H9 (cell line): ENCODE measurements at regions not wholly inside any gene's neighbourhood (a gene's known extent, or its start where the extent isn't known, plus 50 kb on each side); places are given as distances from the start of the nearest gene placed in this dataset.

ENCODE experiments used
- DNase-seq: peaks from one replicate; pipeline ENCODE4 v3.0.0-alpha.2; 2017
- H2AFZ ChIP-seq: one replicate; pipeline ENCODE4 v1.6.1; 2013; ENCODE audit warnings: mild to moderate bottlenecking, low read length, control low read depth, moderate library complexity
- H2AK5ac ChIP-seq: 2 replicates; pipeline ENCODE4 v1.6.1; 2013; ENCODE audit warnings: low read length, control low read depth, mixed read lengths; ENCODE audit not compliant: insufficient read length
- H2BK120ac ChIP-seq: one replicate; pipeline ENCODE4 v1.6.1; 2013; ENCODE audit warnings: low read depth, mild to moderate bottlenecking, low read length, control low read depth, inconsistent platforms; ENCODE audit not compliant: poor library complexity, severe bottlenecking
- H2BK12ac ChIP-seq: 2 replicates; pipeline ENCODE4 v1.6.1; 2013; ENCODE audit warnings: low read length, control low read depth, mixed read lengths, low read depth; ENCODE audit not compliant: insufficient read length
- H2BK15ac ChIP-seq: 2 replicates; pipeline ENCODE4 v1.6.1; 2013; ENCODE audit warnings: low read depth, low read length, control low read depth
- H2BK20ac ChIP-seq: one replicate; pipeline ENCODE4 v1.6.1; 2013; ENCODE audit warnings: low read depth, mild to moderate bottlenecking, low read length, control low read depth, inconsistent platforms; ENCODE audit not compliant: poor library complexity, severe bottlenecking
- H2BK5ac ChIP-seq: 2 replicates; pipeline ENCODE4 v1.6.1; 2013; ENCODE audit warnings: low read length, control low read depth, mixed read lengths; ENCODE audit not compliant: insufficient read length
- H3K14ac ChIP-seq: 2 replicates; pipeline ENCODE4 v1.6.1; 2013; ENCODE audit warnings: low read length, control low read depth; ENCODE audit not compliant: insufficient read depth
- H3K18ac ChIP-seq: 2 replicates; pipeline ENCODE4 v1.6.1; 2013; ENCODE audit warnings: low read depth, mild to moderate bottlenecking, mixed read lengths, low read length, control low read depth; ENCODE audit not compliant: insufficient read length
- H3K23ac ChIP-seq: 2 replicates; pipeline ENCODE4 v1.6.1; 2013; ENCODE audit warnings: low read length, control low read depth, mixed read lengths, low read depth; ENCODE audit not compliant: insufficient read length
- H3K23me2 ChIP-seq: 2 replicates; pipeline ENCODE4 v1.6.1; 2013; ENCODE audit warnings: low read depth, mild to moderate bottlenecking, mixed read lengths, low read length, control low read depth; ENCODE audit not compliant: insufficient read length, poor library complexity, severe bottlenecking
- H3K27ac ChIP-seq: 2 replicates; pipeline ENCODE4 v1.5.1; 2013; ENCODE audit warnings: low read length, control low read depth, mixed read lengths, low read depth; ENCODE audit not compliant: insufficient read length
- H3K27me3 ChIP-seq: 2 replicates; pipeline ENCODE4 v1.6.1; 2013; ENCODE audit warnings: low read length, control low read depth, inconsistent platforms; ENCODE audit not compliant: insufficient read depth
- H3K4ac ChIP-seq: 2 replicates; pipeline ENCODE4 v1.6.1; 2013; ENCODE audit warnings: low read depth, mild to moderate bottlenecking, control low read depth, inconsistent platforms, low read length, moderate library complexity
- H3K4me1 ChIP-seq: 2 replicates; pipeline ENCODE4 v1.6.1; 2013; ENCODE audit warnings: low read length, control low read depth, inconsistent platforms; ENCODE audit not compliant: insufficient read depth
- H3K4me2 ChIP-seq: 2 replicates; pipeline ENCODE4 v1.6.1; 2013; ENCODE audit warnings: low read length, control low read depth, mixed read lengths; ENCODE audit not compliant: insufficient read length, insufficient read depth
- H3K56ac ChIP-seq: 2 replicates; pipeline ENCODE4 v1.6.1; 2013; ENCODE audit warnings: low read depth, mild to moderate bottlenecking, mixed read lengths, low read length, control low read depth; ENCODE audit not compliant: insufficient read length
- H3K79me1 ChIP-seq: 2 replicates; pipeline ENCODE4 v1.6.1; 2013; ENCODE audit warnings: low read depth, mild to moderate bottlenecking, moderate library complexity, low read length, control low read depth, inconsistent platforms; ENCODE audit not compliant: insufficient read depth, poor library complexity, severe bottlenecking
- H3K79me2 ChIP-seq: 2 replicates; pipeline ENCODE4 v1.6.1; 2013; ENCODE audit warnings: low read length, control low read depth, inconsistent platforms; ENCODE audit not compliant: insufficient read depth
- H3K9ac ChIP-seq: 2 replicates; pipeline ENCODE4 v1.6.1; 2013; ENCODE audit warnings: low read length, control low read depth, mixed read lengths; ENCODE audit not compliant: insufficient read length; ENCODE audit errors: extremely low read depth
- H3K9me3 ChIP-seq: one replicate; pipeline ENCODE4 v1.6.1; 2013; ENCODE audit warnings: low read depth, low read length, inconsistent platforms; ENCODE audit not compliant: control insufficient read depth
- H3T11ph ChIP-seq: one replicate; pipeline ENCODE4 v1.6.1; 2013; ENCODE audit warnings: mild to moderate bottlenecking, low read length, control low read depth, inconsistent platforms
- H4K20me1 ChIP-seq: one replicate; pipeline ENCODE4 v1.6.1; 2013; ENCODE audit not compliant: control insufficient read depth, insufficient read length, insufficient read depth
- H4K5ac ChIP-seq: 2 replicates; pipeline ENCODE4 v1.6.1; 2013; ENCODE audit warnings: low read depth, mild to moderate bottlenecking, mixed read lengths, low read length, control low read depth; ENCODE audit not compliant: insufficient read length
- H4K8ac ChIP-seq: replicated peaks from 2 replicates; pipeline ENCODE4 v1.6.1; 2013; ENCODE audit warnings: low read length, control low read depth, mixed read lengths, low read depth; ENCODE audit not compliant: insufficient read length
- H4K91ac ChIP-seq: 2 replicates; pipeline ENCODE4 v1.6.1; 2013; ENCODE audit warnings: low read depth, mild to moderate bottlenecking, moderate library complexity, mixed read lengths, low read length, control low read depth; ENCODE audit not compliant: insufficient read length
- H3K27ac Mint-ChIP-seq, 3 experiments: 2 replicates in 2 of 3; 3 replicates in 1 of 3; pipeline ENCODE4 v1.8.0; 2020 to 2021; ENCODE audit warnings: mixed read lengths in 3 of 3, mild to moderate bottlenecking in 1 of 3, moderate library complexity in 1 of 3
- H3K27me3 Mint-ChIP-seq: 2 replicates; pipeline ENCODE4 v1.8.0; 2021; ENCODE audit warnings: low read depth, mild to moderate bottlenecking, moderate library complexity, mixed read lengths
- H3K36me3 Mint-ChIP-seq, 3 experiments: 2 replicates in 2 of 3; 3 replicates in 1 of 3; pipeline ENCODE4 v1.8.0; 2020 to 2021; ENCODE audit warnings: low read depth in 3 of 3, mixed read lengths in 3 of 3; ENCODE audit not compliant: insufficient read depth in 1 of 3
- H3K4me1 Mint-ChIP-seq, 2 experiments: 2 replicates each; pipeline ENCODE4 v1.8.0; 2020; ENCODE audit warnings: mixed read lengths in 2 of 2
- H3K4me3 Mint-ChIP-seq, 2 experiments: 2 replicates in 1 of 2; 3 replicates in 1 of 2; pipeline ENCODE4 v1.8.0; 2020 to 2021; ENCODE audit warnings: mild to moderate bottlenecking in 2 of 2, mixed read lengths in 2 of 2, moderate library complexity in 1 of 2
- H3K9me3 Mint-ChIP-seq, 2 experiments: 2 replicates in 1 of 2; 3 replicates in 1 of 2; pipeline ENCODE4 v1.8.0; 2020; ENCODE audit warnings: mild to moderate bottlenecking in 2 of 2, mixed read lengths in 2 of 2, moderate library complexity in 1 of 2
- CTCF ChIP-seq: fragments of 200-600 bp; sonication (generic); conservative IDR thresholded peaks from 3 replicates; pipeline ENCODE4 v1.8.0; 2021; ENCODE audit warnings: antibody characterized with exemption, mild to moderate bottlenecking
- WGBS: extraction: QIAGEN DNeasy Blood & Tissue Kit; methylation state at CpG from one replicate; pipeline ENCODE4 v1.1.7; 2013; ENCODE audit warnings: missing lambda C conversion rate, low lambda C conversion rate, mixed read lengths; ENCODE audit not compliant: insufficient read length; ENCODE audit errors: extremely low coverage; 5-methylcytosine and 5-hydroxymethylcytosine counted together

DNA sequence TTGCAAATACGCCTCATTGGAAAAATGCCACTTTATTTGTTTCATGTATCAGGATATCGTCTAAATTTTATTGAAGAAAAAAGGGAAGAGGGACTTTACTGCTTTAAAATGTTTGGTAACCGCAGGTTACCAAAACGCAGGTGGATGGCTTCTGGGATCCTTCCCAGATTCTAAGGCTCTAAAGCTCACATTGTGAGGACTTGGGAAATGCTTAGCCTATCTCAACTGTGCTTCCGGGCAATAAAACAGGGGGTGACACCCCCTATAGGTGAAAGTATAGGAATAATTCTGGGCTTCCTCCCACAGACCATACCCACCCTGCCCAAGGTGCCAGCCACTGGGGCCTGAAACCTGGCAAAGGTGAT, 73.2 kb upstream of the IPO5 start:
- H3K4me1 ChIP-seq: peaks cover 9% of the 10 kb centered on the region; the same call in 1 of the 2 replicates
- no CpG with 5 or more reads among the region's 5 CpGs for WGBS
- no peaks in the 10 kb centered on the region for H3K27me3 ChIP-seq
- no peak overlapping the region for H2BK12ac ChIP-seq
- Mint-ChIP-seq H3K4me3 (no peak overlapping the region), H3K36me3 (no peaks in the 10 kb centered on the region; a peak in 2 of 7 replicates), H3K4me1 (peaks cover 17 to 18% of the 10 kb centered on the region in 2 experiments), H3K9me3 (peaks cover 0 to 6% of the 10 kb centered on the region in 2 experiments; a peak in 3 of 5 replicates), H3K27ac (no peak overlapping the region), H3K27me3 (peaks cover 5% of the 10 kb centered on the region)
- no peak overlapping the region for H4K8ac ChIP-seq
- H3K18ac ChIP-seq: no peak overlapping the region
- no peak overlapping the region for H2AK5ac ChIP-seq
- H3K14ac ChIP-seq: no peak overlapping the region
- TF ChIP-seq CTCF: no peak
- H4K91ac ChIP-seq: no peak overlapping the region
- no peak overlapping the region for H2BK20ac ChIP-seq
- H4K5ac ChIP-seq: no peak overlapping the region
- no peak overlapping the region for H3K56ac ChIP-seq
- no peak overlapping the region for H2BK5ac ChIP-seq
- H3K79me2 ChIP-seq: no peaks in the 10 kb centered on the region
- DNase-seq: no peak
- H2AFZ ChIP-seq: no peak overlapping the region
- H3K9ac ChIP-seq: no peak overlapping the region
- no peak overlapping the region for H3K4me2 ChIP-seq
- H3K23ac ChIP-seq: no peak overlapping the region
- H3K23me2 ChIP-seq: no peaks in the 10 kb centered on the region
- H3K4ac ChIP-seq: no peak overlapping the region
- no peaks in the 10 kb centered on the region for H4K20me1 ChIP-seq
- no peak overlapping the region for H2BK120ac ChIP-seq
- no peaks in the 10 kb centered on the region for H3K9me3 ChIP-seq
- H3K79me1 ChIP-seq: no peaks in the 10 kb centered on the region
- no peak overlapping the region for H3T11ph ChIP-seq
- no peak overlapping the region for H3K27ac ChIP-seq
- no peak overlapping the region for H2BK15ac ChIP-seq
